ENCODE measurements at regions not wholly inside any gene's neighbourhood (a gene's known extent, or its start where the extent isn't known, plus 50 kb on each side); places are given as distances from the start of the nearest gene placed in this dataset.

- TF ChIP-seq CTCF (IDR thresholded peaks at IDR 0.05): no peak
- TF ChIP-seq POLR2A (IDR thresholded peaks at IDR 0.05; ENCODE audit: low read depth): no peak
- no peak for TF ChIP-seq POLR2AphosphoS5 (IDR thresholded peaks at IDR 0.05)
Observed at GRCh38 chrX:1945879-1946278, 331.0 kb downstream of the ASMT start.

Measured in esophagus muscularis mucosa (tissue), 3 donors.